ENCODE measurements at regions not wholly inside any gene's neighbourhood (a gene's known extent, or its start where the extent isn't known, plus 50 kb on each side); places are given as distances from the start of the nearest gene placed in this dataset.
A peak's percentile ranks its signal among the peaks of the same experiment; 100 is the strongest.

GRCh38 chr15:95519887-95520286, 810.6 kb upstream of the NR2F2 start:
- DNase-seq: no peak
- no peaks in the 10 kb centered on the region for H3K36me3 ChIP-seq (ENCODE audit: insufficient read depth, low read length)
- intact Hi-C loops (cut with micrococcal nuclease): no loop called here
- no peaks in the 10 kb centered on the region for H3K27me3 ChIP-seq (ENCODE audit: insufficient read depth, low read length)
- Mint-ChIP-seq H3K27me3 (no peaks in the 10 kb centered on the region), H3K36me3 (no peaks in the 10 kb centered on the region), H3K4me3 (no peak overlapping the region), H3K27ac (no peak overlapping the region), H3K9me3 (peaks cover 0 to 8% (median 2%) of the 10 kb centered on the region in 8 donors), H3K4me1 (no peaks in the 10 kb centered on the region)
- H3K4me1 ChIP-seq (ENCODE audit: insufficient read depth, low read length): no peaks in the 10 kb centered on the region
- no peak overlapping the region for H3K27ac ChIP-seq (ENCODE audit: low read depth, low read length)
- ChIA-PET CTCF (ENCODE audit: partially characterized antibody) (no interaction called here), POLR2A (ENCODE audit: partially characterized antibody) (no interaction called here)
- H3K4me3 ChIP-seq (ENCODE audit: low read length in 2 of 2): no peak overlapping the region
- no peaks in the 10 kb centered on the region for H3K9me3 ChIP-seq (ENCODE audit: control insufficient read depth in 1 of 2, low read length in 2 of 2)

- no peaks in the 10 kb centered on the region for H3K27me3 Mint-ChIP-seq
- Histone ChIP-seq H3K36me3 (ENCODE audit: insufficient read depth, low read length) (no peaks in the 10 kb centered on the region), H3K27me3 (ENCODE audit: insufficient read depth, low read length) (no peaks in the 10 kb centered on the region), H3K9me3 (ENCODE audit: control insufficient read depth in 1 of 2, low read length in 2 of 2) (no peaks in the 10 kb centered on the region), H3K4me1 (ENCODE audit: insufficient read depth, low read length) (no peaks in the 10 kb centered on the region), H3K27ac (ENCODE audit: low read depth, low read length) (no peak overlapping the region), H3K4me3 (ENCODE audit: low read length in 2 of 2) (no peak overlapping the region)
- H3K9me3 Mint-ChIP-seq: peaks cover 0 to 8% (median 3%) of the 10 kb centered on the region in 8 donors
- POLR2A ChIA-PET (ENCODE audit: partially characterized antibody): no interaction called here
- no peaks in the 10 kb centered on the region for H3K4me1 Mint-ChIP-seq
- no peaks in the 10 kb centered on the region for H3K36me3 Mint-ChIP-seq
- H3K27ac Mint-ChIP-seq: no peak overlapping the region
- CTCF ChIA-PET (ENCODE audit: partially characterized antibody): no interaction called here
- H3K4me3 Mint-ChIP-seq: no peak overlapping the region
- no peak for DNase-seq
- intact Hi-C loops (cut with micrococcal nuclease): no loop called here
Measured at GRCh38 chr15:95520511-95520910, 810.0 kb upstream of the NR2F2 start.

- no peaks in the 10 kb centered on the region for H3K4me1 ChIP-seq (ENCODE audit: insufficient read depth, low read length)
Measured at GRCh38 chr15:95520922-95521321, 809.6 kb upstream of the NR2F2 start.

GRCh38 chr15:95522533-95522932, 808.0 kb upstream of the NR2F2 start:
- POLR2A ChIA-PET (ENCODE audit: partially characterized antibody): interaction anchor here (0.7 kb wide), 1 partner anchor 529 kb away, joined by 3 read pairs; no protein-coding TSS in a partner anchor
- Mint-ChIP-seq H3K4me1 (no peaks in the 10 kb centered on the region), H3K9me3 (peaks cover 0 to 15% (median 4%) of the 10 kb centered on the region in 8 donors), H3K4me3 (no peak overlapping the region), H3K27ac (no peak overlapping the region), H3K27me3 (no peaks in the 10 kb centered on the region), H3K36me3 (no peaks in the 10 kb centered on the region)
- Histone ChIP-seq H3K4me3 (ENCODE audit: low read length in 2 of 2) (no peak overlapping the region), H3K4me1 (ENCODE audit: insufficient read depth, low read length) (no peaks in the 10 kb centered on the region), H3K9me3 (ENCODE audit: control insufficient read depth in 1 of 2, low read length in 2 of 2) (no peaks in the 10 kb centered on the region), H3K36me3 (ENCODE audit: insufficient read depth, low read length) (no peaks in the 10 kb centered on the region), H3K27me3 (ENCODE audit: insufficient read depth, low read length) (no peaks in the 10 kb centered on the region), H3K27ac (ENCODE audit: low read depth, low read length) (no peak overlapping the region)
- intact Hi-C loops (cut with micrococcal nuclease): no loop called here
- DNase-seq: no peak
- CTCF ChIA-PET (ENCODE audit: partially characterized antibody): no interaction called here

More at GRCh38 chr15:95520922-95521321, 809.6 kb upstream of the NR2F2 start:
- Mint-ChIP-seq H3K36me3 (no peaks in the 10 kb centered on the region), H3K4me3 (no peak overlapping the region), H3K9me3 (peaks cover 0 to 8% (median 3%) of the 10 kb centered on the region in 8 donors), H3K27me3 (no peaks in the 10 kb centered on the region), H3K4me1 (no peaks in the 10 kb centered on the region), H3K27ac (no peak overlapping the region)
- intact Hi-C loops (cut with micrococcal nuclease): no loop called here
- POLR2A ChIA-PET (ENCODE audit: partially characterized antibody): no interaction called here
- Histone ChIP-seq H3K27ac (ENCODE audit: low read depth, low read length) (no peak overlapping the region), H3K4me3 (ENCODE audit: low read length in 2 of 2) (no peak overlapping the region), H3K27me3 (ENCODE audit: insufficient read depth, low read length) (no peaks in the 10 kb centered on the region), H3K36me3 (ENCODE audit: insufficient read depth, low read length) (no peaks in the 10 kb centered on the region), H3K9me3 (ENCODE audit: control insufficient read depth in 1 of 2, low read length in 2 of 2) (no peaks in the 10 kb centered on the region)
- CTCF ChIA-PET (ENCODE audit: partially characterized antibody): no interaction called here
- DNase-seq: no peak

- H3K4me3 Mint-ChIP-seq: no peak overlapping the region
- H3K36me3 Mint-ChIP-seq: no peaks in the 10 kb centered on the region
- no peaks in the 10 kb centered on the region for H3K4me1 Mint-ChIP-seq
- intact Hi-C loops (cut with micrococcal nuclease): no loop called here
- Histone ChIP-seq H3K27ac (ENCODE audit: low read depth, low read length) (no peak overlapping the region), H3K4me3 (ENCODE audit: low read length in 2 of 2) (no peak overlapping the region), H3K9me3 (ENCODE audit: control insufficient read depth in 1 of 2, low read length in 2 of 2) (no peaks in the 10 kb centered on the region), H3K36me3 (ENCODE audit: insufficient read depth, low read length) (no peaks in the 10 kb centered on the region), H3K4me1 (ENCODE audit: insufficient read depth, low read length) (no peaks in the 10 kb centered on the region), H3K27me3 (ENCODE audit: insufficient read depth, low read length) (no peaks in the 10 kb centered on the region)
- H3K27me3 Mint-ChIP-seq: peaks cover 0 to 3% of the 10 kb centered on the region in 2 donors
- ChIA-PET POLR2A (ENCODE audit: partially characterized antibody) (no interaction called here), CTCF (ENCODE audit: partially characterized antibody) (no interaction called here)
- H3K9me3 Mint-ChIP-seq: peaks cover 0 to 21% (median 4%) of the 10 kb centered on the region in 8 donors
- no peak overlapping the region for H3K27ac Mint-ChIP-seq
- no peak for DNase-seq
Measured at GRCh38 chr15:95528920-95529319, 801.6 kb upstream of the NR2F2 start.

GRCh38 chr15:95536638-95537037, 793.9 kb upstream of the NR2F2 start:
- H3K27me3 ChIP-seq (ENCODE audit: insufficient read depth, low read length): no peaks in the 10 kb centered on the region
- no peak overlapping the region for H3K4me3 Mint-ChIP-seq
- intact Hi-C loops (cut with micrococcal nuclease): no loop called here
- CTCF ChIA-PET (ENCODE audit: partially characterized antibody): no interaction called here
- H3K4me1 ChIP-seq (ENCODE audit: insufficient read depth, low read length): no peaks in the 10 kb centered on the region
- H3K27ac ChIP-seq (ENCODE audit: low read depth, low read length): no peak overlapping the region
- no peak overlapping the region for H3K4me3 ChIP-seq (ENCODE audit: low read length in 2 of 2)
- no peaks in the 10 kb centered on the region for H3K36me3 ChIP-seq (ENCODE audit: insufficient read depth, low read length)
- peaks cover 0 to 5% (median 0%) of the 10 kb centered on the region in 8 donors for H3K9me3 Mint-ChIP-seq
- H3K36me3 Mint-ChIP-seq: no peaks in the 10 kb centered on the region
- H3K27me3 Mint-ChIP-seq: no peaks in the 10 kb centered on the region
- POLR2A ChIA-PET (ENCODE audit: partially characterized antibody): no interaction called here
- DNase-seq: no peak
- peak overlapping the region in 1 of 7 donors; percentile 19 for H3K27ac Mint-ChIP-seq
- no peaks in the 10 kb centered on the region for H3K9me3 ChIP-seq (ENCODE audit: control insufficient read depth in 1 of 2, low read length in 2 of 2)
- H3K4me1 Mint-ChIP-seq: no peaks in the 10 kb centered on the region

- CTCF ChIA-PET (ENCODE audit: partially characterized antibody): no interaction called here
- no peak overlapping the region for H3K4me3 Mint-ChIP-seq
- DNase-seq: no peak
- H3K36me3 Mint-ChIP-seq: no peaks in the 10 kb centered on the region
- no peaks in the 10 kb centered on the region for H3K27me3 ChIP-seq (ENCODE audit: insufficient read depth, low read length)
- H3K9me3 ChIP-seq (ENCODE audit: control insufficient read depth in 1 of 2, low read length in 2 of 2): no peaks in the 10 kb centered on the region
- no peaks in the 10 kb centered on the region for H3K4me1 ChIP-seq (ENCODE audit: insufficient read depth, low read length)
- peaks cover 0 to 5% (median 0%) of the 10 kb centered on the region in 8 donors for H3K9me3 Mint-ChIP-seq
- H3K4me3 ChIP-seq (ENCODE audit: low read length in 2 of 2): no peak overlapping the region
- no peak overlapping the region for H3K27ac Mint-ChIP-seq
- H3K36me3 ChIP-seq (ENCODE audit: insufficient read depth, low read length): no peaks in the 10 kb centered on the region
- H3K27ac ChIP-seq (ENCODE audit: low read depth, low read length): no peak overlapping the region
- no peaks in the 10 kb centered on the region for H3K27me3 Mint-ChIP-seq
- intact Hi-C loops (cut with micrococcal nuclease): no loop called here
- H3K4me1 Mint-ChIP-seq: no peaks in the 10 kb centered on the region
- POLR2A ChIA-PET (ENCODE audit: partially characterized antibody): no interaction called here
Measured at GRCh38 chr15:95538693-95539092, 791.8 kb upstream of the NR2F2 start.

- no peaks in the 10 kb centered on the region for H3K9me3 ChIP-seq (ENCODE audit: control insufficient read depth in 1 of 2, low read length in 2 of 2)
- Mint-ChIP-seq H3K9me3 (peaks cover 0 to 7% (median 5%) of the 10 kb centered on the region in 8 donors), H3K4me3 (no peak overlapping the region), H3K27ac (no peak overlapping the region), H3K36me3 (no peaks in the 10 kb centered on the region), H3K27me3 (no peaks in the 10 kb centered on the region), H3K4me1 (no peaks in the 10 kb centered on the region)
- H3K4me1 ChIP-seq (ENCODE audit: insufficient read depth, low read length): no peaks in the 10 kb centered on the region
- no peaks in the 10 kb centered on the region for H3K36me3 ChIP-seq (ENCODE audit: insufficient read depth, low read length)
- POLR2A ChIA-PET (ENCODE audit: partially characterized antibody): no interaction called here
- H3K27ac ChIP-seq (ENCODE audit: low read depth, low read length): no peak overlapping the region
- H3K4me3 ChIP-seq (ENCODE audit: low read length in 2 of 2): no peak overlapping the region
- intact Hi-C loops (cut with micrococcal nuclease): no loop called here
- CTCF ChIA-PET (ENCODE audit: partially characterized antibody): no interaction called here
- no peaks in the 10 kb centered on the region for H3K27me3 ChIP-seq (ENCODE audit: insufficient read depth, low read length)
- no peak for DNase-seq
Measured at GRCh38 chr15:95541301-95541700, 789.2 kb upstream of the NR2F2 start.

Data from CD4-positive, alpha-beta memory T cell (primary cell).